ENCODE measurements at regions not wholly inside any gene's neighbourhood (a gene's known extent, or its start where the extent isn't known, plus 50 kb on each side); places are given as distances from the start of the nearest gene placed in this dataset.

- Mint-ChIP-seq H3K4me3 (no peak overlapping the region), H3K9me3 (peaks cover 9% of the 10 kb centered on the region in 2 donors), H3K36me3 (peaks cover 11% of the 10 kb centered on the region), H3K4me1 (peaks cover 0 to 4% of the 10 kb centered on the region in 2 donors), H3K27ac (no peak overlapping the region), H3K27me3 (ENCODE audit: low read depth in 2 of 2) (peaks cover 2 to 7% of the 10 kb centered on the region in 2 donors)
- ATAC-seq (no peak), DNase-seq (no peak)
- intact Hi-C loops (cut with micrococcal nuclease) = no loop called here
- Histone ChIP-seq H3K27ac (ENCODE audit: low read length) (no peak overlapping the region), H3K27me3 (ENCODE audit: control insufficient read depth, insufficient read depth, low read length) (no peaks in the 10 kb centered on the region), H3K36me3 (ENCODE audit: control insufficient read depth, insufficient read depth, low read length) (no peaks in the 10 kb centered on the region), H3K4me3 (ENCODE audit: low read length) (no peak overlapping the region), H3K4me1 (ENCODE audit: control insufficient read depth, insufficient read depth, low read length) (no peaks in the 10 kb centered on the region), H3K9me3 (ENCODE audit: control insufficient read depth, insufficient read depth, low read length) (peaks cover 5% of the 10 kb centered on the region)
- TF ChIP-seq CTCF (IDR thresholded peaks at IDR 0.05) = no peak
- no CpG with 5 or more reads among the region's 3 CpGs for WGBS (ENCODE audit: insufficient coverage)
These were observed 657.9 kb downstream of the SLITRK5 start for GRCh38 chr13:88329066-88329465.

- Mint-ChIP-seq H3K4me1 (peaks cover 0 to 2% of the 10 kb centered on the region in 2 donors), H3K4me3 (no peak overlapping the region), H3K27ac (no peak overlapping the region), H3K9me3 (peaks cover 0 to 7% of the 10 kb centered on the region in 2 donors), H3K27me3 (ENCODE audit: low read depth in 2 of 2) (no peaks in the 10 kb centered on the region), H3K36me3 (peaks cover 5% of the 10 kb centered on the region)
- intact Hi-C loops (cut with micrococcal nuclease) = no loop called here
- WGBS (ENCODE audit: insufficient coverage) = 59% methylated on average over 8 of the region's 8 CpGs
- Histone ChIP-seq H3K4me1 (ENCODE audit: control insufficient read depth, insufficient read depth, low read length) (no peaks in the 10 kb centered on the region), H3K27me3 (ENCODE audit: control insufficient read depth, insufficient read depth, low read length) (no peaks in the 10 kb centered on the region), H3K27ac (ENCODE audit: low read length) (no peak overlapping the region), H3K4me3 (ENCODE audit: low read length) (no peak overlapping the region), H3K36me3 (ENCODE audit: control insufficient read depth, insufficient read depth, low read length) (no peaks in the 10 kb centered on the region), H3K9me3 (ENCODE audit: control insufficient read depth, insufficient read depth, low read length) (peaks cover 2% of the 10 kb centered on the region)
- ATAC-seq (no peak), DNase-seq (no peak)
- TF ChIP-seq CTCF (IDR thresholded peaks at IDR 0.05) = no peak
These were observed 668.1 kb downstream of the SLITRK5 start for GRCh38 chr13:88339271-88339741.

GRCh38 chr13:88345171-88345847, 674.1 kb downstream of the SLITRK5 start:
- intact Hi-C loops (cut with micrococcal nuclease) = no loop called here
- no peak for DNase-seq
- Histone ChIP-seq H3K27me3 (ENCODE audit: control insufficient read depth, insufficient read depth, low read length) (no peaks in the 10 kb centered on the region), H3K27ac (ENCODE audit: low read length) (no peak overlapping the region), H3K4me3 (ENCODE audit: low read length) (no peak overlapping the region), H3K9me3 (ENCODE audit: control insufficient read depth, insufficient read depth, low read length) (peaks cover 7% of the 10 kb centered on the region), H3K36me3 (ENCODE audit: control insufficient read depth, insufficient read depth, low read length) (no peaks in the 10 kb centered on the region), H3K4me1 (ENCODE audit: control insufficient read depth, insufficient read depth, low read length) (no peaks in the 10 kb centered on the region)
- H3K27ac Mint-ChIP-seq = no peak overlapping the region
- H3K36me3 Mint-ChIP-seq = no peaks in the 10 kb centered on the region
- H3K4me3 Mint-ChIP-seq = no peak overlapping the region
- H3K4me1 Mint-ChIP-seq = peaks cover 0 to 5% of the 10 kb centered on the region in 2 donors
- 96% methylated on average over 49 of the region's 59 CpGs for WGBS (ENCODE audit: insufficient coverage)
- no peaks in the 10 kb centered on the region for H3K27me3 Mint-ChIP-seq (ENCODE audit: low read depth in 2 of 2)
- peaks cover 2 to 3% of the 10 kb centered on the region in 2 donors for H3K9me3 Mint-ChIP-seq
- no peak for TF ChIP-seq CTCF (IDR thresholded peaks at IDR 0.05)
- no peak for ATAC-seq

GRCh38 chr13:88360761-88361160, 689.6 kb downstream of the SLITRK5 start:
- Histone ChIP-seq H3K9me3 (ENCODE audit: control insufficient read depth, insufficient read depth, low read length) (no peaks in the 10 kb centered on the region), H3K27me3 (ENCODE audit: control insufficient read depth, insufficient read depth, low read length) (no peaks in the 10 kb centered on the region), H3K27ac (ENCODE audit: low read length) (no peak overlapping the region), H3K4me3 (ENCODE audit: low read length) (no peak overlapping the region), H3K4me1 (ENCODE audit: control insufficient read depth, insufficient read depth, low read length) (no peaks in the 10 kb centered on the region), H3K36me3 (ENCODE audit: control insufficient read depth, insufficient read depth, low read length) (no peaks in the 10 kb centered on the region)
- no peak overlapping the region for H3K4me3 Mint-ChIP-seq
- peaks cover 12% of the 10 kb centered on the region for H3K36me3 Mint-ChIP-seq
- H3K27me3 Mint-ChIP-seq (ENCODE audit: low read depth in 2 of 2) = no peaks in the 10 kb centered on the region
- ATAC-seq (no peak), DNase-seq (no peak)
- intact Hi-C loops (cut with micrococcal nuclease) = no loop called here
- peaks cover 0 to 5% of the 10 kb centered on the region in 2 donors for H3K4me1 Mint-ChIP-seq
- H3K27ac Mint-ChIP-seq = no peak overlapping the region
- TF ChIP-seq CTCF (IDR thresholded peaks at IDR 0.05) = no peak
- H3K9me3 Mint-ChIP-seq = peaks cover 3 to 4% of the 10 kb centered on the region in 2 donors
- 75% methylated on average over 2 of the region's 2 CpGs for WGBS (ENCODE audit: insufficient coverage)
